ENCODE measurements at regions not wholly inside any gene's neighbourhood (a gene's known extent, or its start where the extent isn't known, plus 50 kb on each side); places are given as distances from the start of the nearest gene placed in this dataset.

- no peak for DNase-seq (ENCODE audit: low read depth, low spot score)
- ChIA-PET CTCF (no interaction called here), POLR2A (no interaction called here)
- no peak overlapping the region for H3K4me3 ChIP-seq (ENCODE audit: low read depth, low read length)
- TF ChIP-seq, protein P1, sequence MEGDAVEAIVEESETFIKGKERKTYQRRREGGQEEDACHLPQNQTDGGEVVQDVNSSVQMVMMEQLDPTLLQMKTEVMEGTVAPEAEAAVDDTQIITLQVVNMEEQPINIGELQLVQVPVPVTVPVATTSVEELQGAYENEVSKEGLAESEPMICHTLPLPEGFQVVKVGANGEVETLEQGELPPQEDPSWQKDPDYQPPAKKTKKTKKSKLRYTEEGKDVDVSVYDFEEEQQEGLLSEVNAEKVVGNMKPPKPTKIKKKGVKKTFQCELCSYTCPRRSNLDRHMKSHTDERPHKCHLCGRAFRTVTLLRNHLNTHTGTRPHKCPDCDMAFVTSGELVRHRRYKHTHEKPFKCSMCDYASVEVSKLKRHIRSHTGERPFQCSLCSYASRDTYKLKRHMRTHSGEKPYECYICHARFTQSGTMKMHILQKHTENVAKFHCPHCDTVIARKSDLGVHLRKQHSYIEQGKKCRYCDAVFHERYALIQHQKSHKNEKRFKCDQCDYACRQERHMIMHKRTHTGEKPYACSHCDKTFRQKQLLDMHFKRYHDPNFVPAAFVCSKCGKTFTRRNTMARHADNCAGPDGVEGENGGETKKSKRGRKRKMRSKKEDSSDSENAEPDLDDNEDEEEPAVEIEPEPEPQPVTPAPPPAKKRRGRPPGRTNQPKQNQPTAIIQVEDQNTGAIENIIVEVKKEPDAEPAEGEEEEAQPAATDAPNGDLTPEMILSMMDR (IDR thresholded peaks at IDR 0.05; ENCODE audit: insufficient read depth, low read length, missing control alignments): no peak
Observed at GRCh38 chr10:130486906-130487305, 350.7 kb downstream of the GLRX3 start.

- DNase-seq (ENCODE audit: low read depth, low spot score): no peak
- TF ChIP-seq, protein P1 (IDR thresholded peaks at IDR 0.05; ENCODE audit: insufficient read depth, low read length, missing control alignments): no peak
- ChIA-PET CTCF (no interaction called here), POLR2A (no interaction called here)
- H3K4me3 ChIP-seq (ENCODE audit: low read depth, low read length): no peak overlapping the region
Observed at GRCh38 chr10:130487566-130487965, 351.4 kb downstream of the GLRX3 start.

GRCh38 chr10:130489891-130490290 is 353.7 kb downstream of the GLRX3 start:
- TF ChIP-seq, protein P1 (IDR thresholded peaks at IDR 0.05; ENCODE audit: insufficient read depth, low read length, missing control alignments): no peak
- no peak for DNase-seq (ENCODE audit: low read depth, low spot score)
- no peak overlapping the region for H3K4me3 ChIP-seq (ENCODE audit: low read depth, low read length)
- CTCF ChIA-PET: no interaction called here
- POLR2A ChIA-PET: no interaction called here

DNA sequence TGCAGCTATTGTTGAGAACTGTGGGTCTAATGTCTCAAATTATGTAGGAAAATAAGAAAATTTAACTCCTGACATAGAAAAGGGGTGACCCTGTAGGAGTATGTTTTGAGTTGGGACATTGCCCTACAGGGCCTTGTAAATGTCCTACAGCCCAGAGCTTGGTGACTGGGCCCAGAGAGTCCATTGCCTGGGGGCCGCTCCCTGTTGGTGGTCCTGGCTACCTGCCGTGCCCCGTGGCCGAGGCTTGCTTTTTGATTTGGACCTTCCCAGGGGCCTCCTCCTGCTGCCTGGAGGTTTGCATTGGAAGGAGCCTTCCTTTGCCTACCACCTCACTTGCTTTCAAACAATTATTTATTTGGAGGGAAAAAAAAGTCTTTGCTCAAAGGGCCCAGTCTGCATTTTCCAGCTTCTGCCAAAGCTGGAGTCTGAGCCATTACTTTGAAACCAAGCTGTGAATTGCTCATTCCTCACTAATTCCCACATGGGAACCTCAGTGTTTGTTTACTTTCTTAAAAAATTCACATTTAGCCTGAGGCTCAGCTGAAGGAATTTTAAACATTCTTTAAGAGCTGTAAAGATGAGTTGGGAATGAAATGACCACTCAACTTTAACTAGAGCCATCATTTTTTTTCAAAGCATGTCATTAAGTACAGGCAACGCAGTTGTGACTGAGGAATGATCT is 355.0 kb downstream of the GLRX3 start:
- CTCF ChIA-PET: no interaction called here
- no peak for DNase-seq (ENCODE audit: low read depth, low spot score)
- H3K4me3 ChIP-seq (ENCODE audit: low read depth, low read length): no peak overlapping the region
- POLR2A ChIA-PET: no interaction called here
- TF ChIP-seq, protein P1 (IDR thresholded peaks at IDR 0.05; ENCODE audit: insufficient read depth, low read length, missing control alignments): no peak

DNA sequence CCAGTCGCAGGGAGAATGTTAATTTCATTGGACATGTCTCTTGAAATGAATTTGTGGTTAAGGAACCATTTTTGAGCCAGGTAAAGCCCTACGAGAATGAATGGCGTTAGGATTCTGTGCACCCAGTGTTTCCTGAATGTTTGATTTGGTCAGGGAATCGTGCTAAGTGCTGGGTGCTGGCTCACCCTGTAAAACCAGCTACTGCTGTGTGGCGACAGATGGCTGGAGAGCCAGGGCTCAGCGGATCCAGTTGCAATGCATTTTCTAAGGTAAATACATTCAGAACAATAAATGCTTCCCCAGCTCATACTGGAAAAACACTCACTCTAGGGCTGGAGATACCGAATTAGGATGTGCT is 355.5 kb downstream of the GLRX3 start:
- CTCF ChIA-PET: no interaction called here
- no peak overlapping the region for H3K4me3 ChIP-seq (ENCODE audit: low read depth, low read length)
- no peak for DNase-seq (ENCODE audit: low read depth, low spot score)
- TF ChIP-seq, protein P1 (IDR thresholded peaks at IDR 0.05; ENCODE audit: insufficient read depth, low read length, missing control alignments): no peak
- POLR2A ChIA-PET: no interaction called here

DNA sequence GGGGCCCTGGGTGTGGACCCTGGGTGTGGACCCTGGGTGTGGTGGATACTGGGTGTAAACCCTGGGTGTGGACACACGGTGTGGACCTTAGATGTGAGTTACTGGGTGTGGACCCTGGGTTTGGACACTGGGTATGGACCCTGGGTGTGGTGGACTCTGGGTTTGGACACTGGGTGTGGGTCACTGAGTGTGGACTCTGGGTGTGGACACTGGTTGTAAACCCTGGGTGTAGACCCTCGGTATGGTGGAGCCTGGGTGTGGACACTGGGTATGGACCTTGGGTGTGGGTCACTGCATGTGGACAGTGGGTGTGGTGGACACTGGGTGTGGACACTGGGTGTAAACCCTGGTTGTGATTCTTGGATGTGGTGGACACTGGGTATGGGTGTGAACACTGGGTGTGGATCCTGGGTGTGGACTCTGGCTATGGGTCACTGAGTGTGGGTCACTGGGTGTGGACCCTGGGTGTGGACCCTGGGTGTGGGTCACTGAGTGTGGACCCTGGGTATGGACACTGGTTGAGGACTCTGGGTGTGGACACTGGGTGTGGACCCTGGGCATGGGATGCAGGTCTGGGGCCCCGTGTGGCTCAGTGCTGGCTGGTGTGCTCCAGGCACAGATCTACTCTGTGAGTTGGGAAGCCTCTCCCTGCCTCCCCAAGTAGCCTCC is 356.2 kb downstream of the GLRX3 start:
- DNase-seq (ENCODE audit: low read depth, low spot score): no peak
- TF ChIP-seq, protein P1 (IDR thresholded peaks at IDR 0.05; ENCODE audit: insufficient read depth, low read length, missing control alignments): no peak
- POLR2A ChIA-PET: no interaction called here
- H3K4me3 ChIP-seq (ENCODE audit: low read depth, low read length): no peak overlapping the region
- CTCF ChIA-PET: no interaction called here
